Dedifferentiated amniotic fluid mesenchymal stem cell (primary cell): ENCODE measurements at regions not wholly inside any gene's neighbourhood (a gene's known extent, or its start where the extent isn't known, plus 50 kb on each side); places are given as distances from the start of the nearest gene placed in this dataset.
"Not testable (repeated sequence)": the region's sequence is repeated elsewhere in the genome, so short reads cannot be mapped to it uniquely, and the experiment has no call there.

Experiments used
- DNase-seq: peaks from one replicate; pipeline ENCODE4 v3.0.0-alpha.2; 2016; ENCODE audit errors: extremely low spot score

- DNase-seq: peak; percentile 26
Measured at GRCh38 chr5:8710426-8710930, 835.4 kb downstream of the SEMA5A start.

GRCh38 chr5:8714198-8714597 lies 831.7 kb downstream of the SEMA5A start:
- no peak for DNase-seq

- no peak for DNase-seq
Measured at GRCh38 chr5:8714861-8715260, 831.0 kb downstream of the SEMA5A start.

GRCh38 chr5:8719796-8720195 lies 826.1 kb downstream of the SEMA5A start:
- DNase-seq: no peak

GRCh38 chr5:8720506-8720905 lies 825.4 kb downstream of the SEMA5A start:
- no peak for DNase-seq

GRCh38 chr5:8721536-8721935 lies 824.3 kb downstream of the SEMA5A start:
- DNase-seq: no peak

- DNase-seq: no peak
Measured at GRCh38 chr5:8726383-8727036, 819.4 kb downstream of the SEMA5A start.

GRCh38 chr5:8727396-8727795 lies 818.5 kb downstream of the SEMA5A start:
- DNase-seq: no peak

GRCh38 chr5:8729437-8729836 lies 816.4 kb downstream of the SEMA5A start:
- DNase-seq: peak; percentile 54

- DNase-seq: peak; percentile 22
Measured at GRCh38 chr5:8730194-8730593, 815.7 kb downstream of the SEMA5A start.

GRCh38 chr5:8731110-8731509 lies 814.8 kb downstream of the SEMA5A start:
- not testable (repeated sequence) for DNase-seq

GRCh38 chr5:8740595-8740994 lies 805.3 kb downstream of the SEMA5A start:
- no peak for DNase-seq

GRCh38 chr5:8749556-8749955 lies 796.3 kb downstream of the SEMA5A start:
- no peak for DNase-seq

GRCh38 chr5:8750100-8750499 lies 795.8 kb downstream of the SEMA5A start:
- DNase-seq: no peak

- no peak for DNase-seq
Measured at GRCh38 chr5:8751971-8752370, 793.9 kb downstream of the SEMA5A start.

GRCh38 chr5:8752595-8752994 lies 793.3 kb downstream of the SEMA5A start:
- DNase-seq: no peak

- DNase-seq: peak; percentile 24
Measured at GRCh38 chr5:8756498-8757084, 789.3 kb downstream of the SEMA5A start.

GRCh38 chr5:8765886-8766285 lies 780.0 kb downstream of the SEMA5A start:
- DNase-seq: no peak

GRCh38 chr5:8766448-8766847 lies 779.4 kb downstream of the SEMA5A start:
- DNase-seq: no peak

- no peak for DNase-seq
Measured at GRCh38 chr5:8767111-8767510, 778.8 kb downstream of the SEMA5A start.

GRCh38 chr5:8767746-8768145 lies 778.1 kb downstream of the SEMA5A start:
- no peak for DNase-seq

- no peak for DNase-seq
Measured at GRCh38 chr5:8769631-8770030, 776.2 kb downstream of the SEMA5A start.

GRCh38 chr5:8770431-8770830 lies 775.4 kb downstream of the SEMA5A start:
- peak; percentile 34 for DNase-seq
